Left lung (tissue), 4 donors: ENCODE measurements at regions not wholly inside any gene's neighbourhood (a gene's known extent, or its start where the extent isn't known, plus 50 kb on each side); places are given as distances from the start of the nearest gene placed in this dataset.
A peak's percentile ranks its signal among the peaks of the same experiment; 100 is the strongest.

Experiments used
- ATAC-seq: fragments of 200-7000 bp; cut with Tn5 transposase; one replicate; pipeline ENCODE4 v1.9.1; 2020; ENCODE audit warnings: moderate library complexity
- DNase-seq, 4 donors: peaks; one replicate each; pipeline ENCODE4 v3.0.0-alpha.2; 2013 to 2020
- H3K27ac ChIP-seq, 2 donors: fragments of 200-600 bp; sonication (generic) in 1 of 2; one replicate each; pipeline versions ENCODE4 v1.5.0 to v1.8.0; 2020 to 2021
- H3K27me3 ChIP-seq, 2 donors: fragments of 200-600 bp; sonication (generic) in 1 of 2; one replicate each; pipeline versions ENCODE4 v1.5.0 to v1.8.0; 2020 to 2021
- H3K36me3 ChIP-seq, 2 donors: fragments of 200-600 bp; sonication (generic) in 1 of 2; one replicate each; pipeline versions ENCODE4 v1.5.0 to v1.8.0; 2020 to 2021
- H3K4me1 ChIP-seq, 2 donors: fragments of 200-600 bp; one replicate each; pipeline ENCODE4 v1.8.0; 2021
- H3K4me3 ChIP-seq, 2 donors: fragments of 200-600 bp; sonication (generic) in 1 of 2; one replicate each; pipeline versions ENCODE4 v1.5.0 to v1.8.0; 2020 to 2021; ENCODE audit warnings: mild to moderate bottlenecking in 1 of 2
- H3K9me3 ChIP-seq, 2 donors: fragments of 200-600 bp; sonication (generic) in 1 of 2; one replicate each; pipeline versions ENCODE4 v1.5.0 to v1.8.0; 2020 to 2021
- CTCF ChIP-seq, 2 donors: fragments of 200-600 bp; sonication (generic) in 1 of 2; IDR thresholded peaks; one replicate each; pipeline versions ENCODE4 v1.5.0 to v1.8.0; 2021; ENCODE audit warnings: antibody characterized with exemption in 2 of 2
- intact Hi-C, 2 donors: fragments of 100-400 bp; cut with DNase I; formaldehyde crosslinking; loops; one replicate each; pipeline versions ENCODE4 v1.11.2 to v1.14.2; 2022
- donor health status: DM: no; HTN: yes; CAD: no.
- donor health status: DM: no; HTN: no; CAD: no.

- intact Hi-C loops, result no loop called here
- TF ChIP-seq CTCF (IDR thresholded peaks at IDR 0.05), result no peak
- Histone ChIP-seq H3K9me3 (no peaks in the 10 kb centered on the region), H3K4me1 (no peaks in the 10 kb centered on the region), H3K4me3 (no peak overlapping the region), H3K36me3 (no peaks in the 10 kb centered on the region), H3K27me3 (no peaks in the 10 kb centered on the region), H3K27ac (no peak overlapping the region)
- ATAC-seq (no peak), DNase-seq (no peak)
Measured at GRCh38 chr6:91678679-91679446, 1092.0 kb upstream of the MAP3K7 start.

- no peaks in the 10 kb centered on the region for H3K36me3 ChIP-seq
- ATAC-seq (no peak), DNase-seq (no peak)
- H3K27me3 ChIP-seq, result no peaks in the 10 kb centered on the region
- intact Hi-C loops, result no loop called here
- H3K9me3 ChIP-seq, result no peaks in the 10 kb centered on the region
- H3K4me1 ChIP-seq, result no peaks in the 10 kb centered on the region
- no peak for TF ChIP-seq CTCF (IDR thresholded peaks at IDR 0.05)
- no peak overlapping the region for H3K4me3 ChIP-seq
- H3K27ac ChIP-seq, result no peak overlapping the region
Measured at GRCh38 chr6:91672201-91672600, 1085.3 kb upstream of the MAP3K7 start.

GRCh38 chr6:91669871-91670268 is 1083.0 kb upstream of the MAP3K7 start:
- TF ChIP-seq CTCF (IDR thresholded peaks at IDR 0.05), result no peak
- DNase-seq (no peak), ATAC-seq (no peak)
- Histone ChIP-seq H3K36me3 (no peaks in the 10 kb centered on the region), H3K4me3 (no peak overlapping the region), H3K27me3 (no peaks in the 10 kb centered on the region), H3K9me3 (no peaks in the 10 kb centered on the region), H3K4me1 (no peaks in the 10 kb centered on the region), H3K27ac (no peak overlapping the region)
- intact Hi-C loops, result no loop called here

- no peaks in the 10 kb centered on the region for H3K4me1 ChIP-seq
- H3K27ac ChIP-seq, result no peak overlapping the region
- no peak for TF ChIP-seq CTCF (IDR thresholded peaks at IDR 0.05)
- ATAC-seq (no peak), DNase-seq (peak in 2 of 4 donors; percentile 9 to 18)
- no peaks in the 10 kb centered on the region for H3K27me3 ChIP-seq
- H3K9me3 ChIP-seq, result no peaks in the 10 kb centered on the region
- H3K36me3 ChIP-seq, result no peaks in the 10 kb centered on the region
- intact Hi-C loops, result no loop called here
- H3K4me3 ChIP-seq, result no peak overlapping the region
Measured at GRCh38 chr6:91669154-91669870, 1082.4 kb upstream of the MAP3K7 start.

- no peak overlapping the region for H3K4me3 ChIP-seq
- H3K9me3 ChIP-seq, result peaks cover 0 to 2% of the 10 kb centered on the region in 2 donors
- intact Hi-C loops, result no loop called here
- no peaks in the 10 kb centered on the region for H3K36me3 ChIP-seq
- no peaks in the 10 kb centered on the region for H3K27me3 ChIP-seq
- TF ChIP-seq CTCF (IDR thresholded peaks at IDR 0.05), result no peak
- DNase-seq, result no peak
- H3K27ac ChIP-seq, result no peak overlapping the region
- ATAC-seq, result no peak
- no peaks in the 10 kb centered on the region for H3K4me1 ChIP-seq
Measured at GRCh38 chr6:91667596-91667995, 1080.7 kb upstream of the MAP3K7 start.
